ENCODE measurements at regions not wholly inside any gene's neighbourhood (a gene's known extent, or its start where the extent isn't known, plus 50 kb on each side); places are given as distances from the start of the nearest gene placed in this dataset.
"Not testable (repeated sequence)": the region's sequence is repeated elsewhere in the genome, so short reads cannot be mapped to it uniquely, and the experiment has no call there.

GRCh38 chr12:94916663-94917062, 86.8 kb downstream of the NDUFA12 start:
- DNase-seq: no peak

DNA sequence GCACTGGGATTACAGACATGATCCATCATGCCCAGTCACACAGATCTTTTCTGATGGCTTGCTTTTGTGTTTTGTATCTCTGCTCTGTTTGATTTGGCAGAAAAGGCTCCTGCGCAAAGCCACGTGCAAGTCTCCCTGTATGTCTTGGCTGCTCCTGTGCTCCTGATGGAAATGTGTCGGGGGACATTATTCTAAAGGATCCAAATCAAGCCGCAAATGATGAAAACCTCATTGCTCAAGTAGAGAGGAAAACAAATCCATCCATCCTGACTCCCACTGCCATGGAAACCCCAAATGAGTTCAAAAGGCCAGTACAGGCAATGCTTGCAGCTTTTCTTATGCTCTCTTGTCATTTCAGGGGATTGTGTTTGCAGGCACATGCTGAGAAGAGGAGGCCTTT, 93.8 kb downstream of the NDUFA12 start:
- DNase-seq: no peak

GRCh38 chr12:94905749-94906148, 97.7 kb downstream of the NDUFA12 start:
- DNase-seq: not testable (repeated sequence)

- no peak for DNase-seq
These were observed 103.0 kb downstream of the NDUFA12 start for GRCh38 chr12:94900496-94900895.

DNA sequence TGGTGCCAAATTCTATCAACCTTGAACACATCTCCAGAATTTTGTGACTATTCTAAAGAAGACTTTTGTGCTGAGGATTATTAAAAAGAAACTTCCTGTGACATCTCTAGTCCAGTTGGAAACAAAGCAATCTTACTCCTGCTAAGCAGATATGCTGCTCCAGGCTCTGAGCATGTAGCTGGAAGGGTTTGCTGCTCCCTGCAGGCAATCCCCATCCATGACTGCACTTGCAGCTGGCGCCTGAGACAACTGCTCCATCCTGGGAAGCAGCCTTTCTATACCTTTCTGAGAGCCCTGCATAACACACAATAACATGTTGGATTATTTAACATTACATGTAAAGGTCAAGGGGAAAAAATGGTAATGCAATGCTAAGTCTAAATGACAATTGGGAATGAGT, 105.1 kb downstream of the NDUFA12 start:
- DNase-seq: no peak

DNA sequence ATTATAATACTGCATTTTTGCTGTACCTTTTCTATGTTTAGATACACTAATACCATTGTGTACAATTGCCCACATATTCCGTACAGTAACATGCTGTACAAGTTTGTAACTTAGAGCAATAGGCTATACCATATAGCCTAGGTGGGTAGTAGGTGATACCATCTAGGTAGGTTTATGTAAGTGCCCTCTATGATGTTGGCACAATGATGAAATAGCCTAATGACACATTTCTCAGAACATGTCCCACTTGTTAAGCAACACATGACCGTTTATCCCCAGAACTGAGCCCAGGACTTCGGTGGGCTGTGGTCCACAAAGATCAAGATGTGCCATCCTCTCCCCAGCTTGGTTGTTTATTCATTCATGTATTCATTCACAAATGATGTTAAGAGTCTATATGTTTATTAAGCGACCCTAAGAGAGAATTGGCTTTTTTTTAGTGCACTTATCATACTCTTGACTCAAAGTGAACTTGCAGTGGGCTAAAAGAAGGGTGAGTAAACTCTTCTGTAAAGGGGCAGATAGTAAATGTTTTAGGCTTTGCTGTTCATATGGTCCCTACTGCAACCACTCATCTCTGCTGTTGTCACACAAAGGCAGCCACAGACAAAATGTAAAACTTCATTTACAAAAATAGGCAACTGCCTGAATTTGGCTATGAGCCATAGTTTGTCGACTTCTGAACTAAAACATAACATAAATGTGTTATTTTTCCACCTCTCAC, 110.8 kb downstream of the NDUFA12 start:
- DNase-seq: no peak

DNA sequence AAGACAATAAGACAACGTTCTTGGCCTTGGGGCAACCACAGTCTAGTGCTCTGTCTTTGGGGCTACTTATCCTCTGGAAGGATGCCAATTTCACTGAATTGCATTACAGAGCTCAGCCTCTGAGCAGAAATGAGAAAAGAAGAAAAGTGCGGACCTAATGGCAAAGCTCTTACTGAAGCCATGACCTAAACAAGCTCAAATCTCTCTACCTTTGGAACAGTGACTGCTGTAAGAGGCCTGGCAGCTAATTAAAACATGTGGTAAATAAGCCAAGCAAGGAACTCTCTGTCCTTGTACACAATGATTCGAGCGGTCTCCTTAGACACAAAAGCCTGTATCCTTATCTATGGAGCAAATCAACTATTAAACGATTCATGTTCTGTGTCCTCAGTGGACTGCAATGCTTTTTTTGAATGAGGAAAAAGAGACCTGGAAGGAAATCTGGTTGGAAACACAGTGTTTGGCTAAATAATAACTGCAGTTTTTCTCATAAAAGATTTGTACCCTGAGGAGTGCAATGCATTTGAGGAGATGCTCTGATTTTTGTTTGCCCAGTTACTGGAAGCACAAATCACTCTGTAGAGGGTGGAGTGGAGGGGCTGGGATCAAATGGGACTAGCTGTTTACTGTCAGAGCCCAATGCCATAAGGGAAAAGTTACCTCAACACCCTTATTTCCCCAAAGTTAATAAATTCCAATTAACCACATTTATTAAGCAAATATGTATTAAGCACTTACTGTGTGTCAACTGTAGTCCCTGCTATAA, 113.9 kb downstream of the NDUFA12 start:
- no peak for DNase-seq

DNA sequence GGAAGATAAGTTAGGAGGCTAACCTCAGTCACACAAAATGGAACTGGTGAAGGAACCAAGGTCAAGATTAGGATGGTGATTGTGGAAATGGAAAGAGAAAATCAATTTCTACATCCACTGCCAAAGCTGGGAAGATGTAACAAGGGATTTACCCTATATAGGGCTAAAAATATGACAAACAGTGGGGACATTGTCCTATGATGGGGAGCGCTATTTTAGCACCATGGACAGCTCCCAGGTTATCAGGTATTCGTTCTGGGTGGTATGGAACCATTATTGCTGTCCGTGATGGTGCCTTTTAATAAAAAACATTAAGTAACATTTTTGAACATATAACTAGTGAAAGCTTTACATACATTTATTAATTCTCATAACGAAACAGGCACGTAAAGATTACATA, 124.0 kb downstream of the NDUFA12 start:
- DNase-seq: peak; percentile 8

DNA sequence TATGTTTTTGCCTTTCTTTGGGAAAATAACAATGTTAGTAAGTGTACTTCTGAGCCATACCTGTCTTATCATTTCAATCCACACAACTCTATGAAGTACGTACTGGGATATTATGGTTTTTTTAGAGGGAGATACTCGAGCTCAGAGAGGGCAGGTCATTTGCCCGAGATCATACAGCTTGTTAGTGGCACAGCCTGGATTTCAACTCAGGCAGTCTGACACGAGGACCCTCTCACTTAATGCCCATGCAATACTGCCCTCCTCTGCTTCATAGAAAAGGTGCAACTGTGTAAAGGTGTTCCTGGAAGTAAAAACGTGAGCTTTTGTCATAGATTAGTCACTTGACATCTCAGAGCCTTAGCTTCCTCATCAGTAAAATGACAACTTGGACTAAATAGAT, 128.0 kb downstream of the NDUFA12 start:
- no peak for DNase-seq

DNA sequence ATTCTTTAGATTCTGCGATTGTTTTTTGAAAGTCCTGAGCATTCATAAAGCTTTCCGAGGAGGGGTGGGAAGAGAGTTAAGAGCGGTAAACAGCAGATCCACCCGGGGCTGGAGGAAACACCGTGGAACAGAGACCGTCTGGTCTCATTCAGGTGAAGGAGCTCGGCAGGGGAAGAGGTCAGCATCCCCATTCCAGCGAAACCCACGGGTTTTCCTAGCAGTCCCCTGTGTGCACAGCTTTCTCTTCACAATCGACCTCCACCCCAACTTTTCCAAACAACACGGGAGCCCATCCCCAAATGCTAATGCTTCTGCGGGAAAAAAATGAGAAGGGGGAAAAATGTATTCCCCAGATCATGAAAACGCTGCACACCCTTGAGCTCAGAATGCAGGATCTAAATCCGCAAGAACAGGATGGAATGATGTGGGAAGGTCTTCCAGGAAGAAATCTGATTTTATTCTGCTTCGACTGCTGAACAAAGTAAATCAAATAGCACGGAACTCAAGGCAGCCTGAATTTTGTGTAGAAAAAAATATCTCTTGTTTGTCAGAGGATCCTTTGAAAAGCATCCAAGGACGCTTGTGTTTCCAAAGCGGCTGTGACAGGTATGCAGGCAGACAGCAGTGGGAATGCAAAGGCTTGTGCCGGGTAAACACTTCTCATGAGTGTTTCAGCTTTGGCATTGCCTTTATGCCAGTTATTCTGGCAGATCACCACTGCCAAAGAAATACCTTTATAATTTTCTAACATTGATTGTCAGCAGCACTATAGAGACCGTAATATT, 128.8 kb downstream of the NDUFA12 start:
- DNase-seq: no peak

DNA sequence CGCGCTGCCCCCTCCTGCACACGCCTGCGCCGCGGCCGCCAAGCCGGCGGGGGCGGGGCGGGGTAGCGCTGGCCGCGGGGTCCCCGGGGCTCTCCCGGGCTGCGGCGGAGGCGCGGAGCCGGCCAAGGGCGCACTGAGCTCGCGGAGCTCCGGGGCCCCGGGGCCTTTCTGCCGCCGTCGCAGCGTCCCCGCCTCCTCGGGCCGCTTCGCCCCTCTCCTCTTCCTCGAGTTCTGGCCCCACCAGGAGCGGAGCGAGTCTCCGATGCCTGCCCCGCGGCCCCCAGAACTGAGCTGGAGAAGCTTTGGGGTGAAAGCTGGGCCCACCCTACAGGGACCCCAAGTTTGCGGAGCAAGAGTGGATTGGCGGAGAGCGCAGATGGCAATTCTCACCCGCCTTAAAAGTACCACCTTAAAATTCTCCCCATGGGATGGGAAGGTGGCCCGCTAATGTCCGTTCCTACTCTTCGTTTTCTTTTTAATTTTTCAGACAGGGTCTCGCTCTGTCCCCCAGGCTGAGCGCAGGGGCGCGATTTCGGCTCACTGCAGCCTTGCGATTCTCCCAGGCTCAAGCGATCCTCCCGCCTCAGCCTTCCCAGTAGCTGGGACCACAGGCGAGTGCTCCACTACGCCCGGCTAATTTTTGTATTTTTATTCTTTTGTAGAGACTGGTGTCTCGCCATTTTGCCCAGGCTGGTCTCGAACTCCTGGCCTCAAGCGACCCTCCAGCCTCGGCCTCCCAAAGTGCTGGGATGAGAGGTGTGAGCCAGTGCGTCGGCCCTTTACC, 129.6 kb downstream of the NDUFA12 start:
- no peak for DNase-seq

- DNase-seq: no peak
These were observed 130.3 kb downstream of the NDUFA12 start for GRCh38 chr12:94872971-94873733.

DNA sequence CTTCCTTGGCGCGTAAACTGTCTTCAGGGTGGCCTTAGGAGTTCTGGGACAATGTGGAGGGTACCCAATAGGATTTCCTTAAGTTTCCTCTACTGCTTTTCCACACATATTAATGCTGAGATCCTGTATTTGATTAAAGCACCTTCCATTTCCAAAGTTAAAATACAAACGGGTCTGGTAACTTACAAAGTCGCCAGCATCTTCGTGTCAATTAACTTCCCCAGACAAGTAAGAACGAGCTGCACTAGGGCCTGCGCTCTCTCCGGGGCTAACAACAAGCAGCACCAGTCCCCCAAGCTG, 130.9 kb downstream of the NDUFA12 start:
- no peak for DNase-seq

DNA sequence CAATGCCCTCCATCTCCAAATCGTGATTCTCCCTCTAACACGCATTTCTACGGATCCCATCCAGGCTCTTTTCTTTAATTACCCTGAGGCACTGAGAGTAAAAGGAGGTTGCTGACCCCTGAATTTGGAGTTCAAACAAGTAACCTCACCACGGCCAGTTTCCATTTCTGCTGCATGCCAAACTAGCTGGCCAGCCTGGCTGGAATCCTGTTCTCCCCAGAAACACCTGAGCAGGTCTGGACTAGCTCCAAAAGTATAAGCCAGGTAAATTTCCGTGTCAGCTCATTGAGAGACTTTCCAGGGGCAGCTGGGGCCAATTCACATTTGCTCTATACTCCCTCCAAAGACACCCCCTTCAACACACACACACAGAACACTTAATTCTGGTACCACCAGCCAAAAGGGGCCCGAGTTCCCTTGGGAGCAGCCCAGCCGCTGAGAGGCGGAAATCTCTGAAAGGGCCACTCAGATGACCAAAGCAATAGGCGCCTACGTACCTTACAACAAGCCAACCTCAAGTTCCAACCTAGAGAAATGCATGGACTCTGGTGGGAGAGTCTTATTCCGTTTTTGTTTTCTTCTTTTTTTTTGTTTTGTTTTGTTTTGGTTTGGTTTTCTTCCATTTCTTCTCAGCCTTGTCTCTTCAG, 131.4 kb downstream of the NDUFA12 start:
- no peak for DNase-seq

DNA sequence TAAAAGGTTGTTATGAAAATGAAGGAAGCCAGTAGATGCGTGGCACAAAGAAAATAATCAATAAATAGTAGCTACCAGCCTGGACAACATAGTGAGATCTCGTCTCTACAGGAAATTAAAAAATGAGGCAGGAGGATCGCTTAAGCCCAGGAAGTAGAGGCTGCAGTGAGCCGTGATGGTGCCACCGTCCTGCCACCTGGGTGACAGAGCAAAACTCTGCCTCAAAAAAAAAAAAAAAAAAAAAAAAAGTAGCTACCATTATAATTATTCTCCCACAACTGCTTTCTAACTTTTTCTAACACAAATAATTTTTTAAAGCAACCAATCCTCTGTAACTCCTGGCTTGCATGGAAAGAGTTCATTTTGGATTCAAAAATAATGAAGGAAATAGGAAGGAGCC, 133.0 kb downstream of the NDUFA12 start:
- DNase-seq: no peak

DNA sequence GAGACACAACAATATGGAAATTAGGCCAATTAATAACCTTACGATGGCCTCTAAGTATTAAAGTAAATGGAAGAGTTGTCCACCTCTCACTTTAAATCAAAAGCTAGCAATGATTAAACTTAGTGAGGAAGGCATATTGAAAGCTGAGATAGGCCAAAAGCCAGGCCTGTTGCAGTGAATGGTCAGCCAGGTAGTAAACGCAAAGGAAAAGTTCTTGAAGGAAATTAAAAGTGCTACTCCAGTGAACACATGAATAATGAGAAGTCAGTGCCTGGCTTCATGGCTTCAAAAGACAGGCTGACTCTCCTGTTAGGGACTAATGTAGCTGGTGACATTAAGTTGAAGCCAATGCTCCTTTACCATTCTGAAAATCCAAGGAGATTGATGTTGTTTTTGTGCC, 135.3 kb downstream of the NDUFA12 start:
- no peak for DNase-seq

DNA sequence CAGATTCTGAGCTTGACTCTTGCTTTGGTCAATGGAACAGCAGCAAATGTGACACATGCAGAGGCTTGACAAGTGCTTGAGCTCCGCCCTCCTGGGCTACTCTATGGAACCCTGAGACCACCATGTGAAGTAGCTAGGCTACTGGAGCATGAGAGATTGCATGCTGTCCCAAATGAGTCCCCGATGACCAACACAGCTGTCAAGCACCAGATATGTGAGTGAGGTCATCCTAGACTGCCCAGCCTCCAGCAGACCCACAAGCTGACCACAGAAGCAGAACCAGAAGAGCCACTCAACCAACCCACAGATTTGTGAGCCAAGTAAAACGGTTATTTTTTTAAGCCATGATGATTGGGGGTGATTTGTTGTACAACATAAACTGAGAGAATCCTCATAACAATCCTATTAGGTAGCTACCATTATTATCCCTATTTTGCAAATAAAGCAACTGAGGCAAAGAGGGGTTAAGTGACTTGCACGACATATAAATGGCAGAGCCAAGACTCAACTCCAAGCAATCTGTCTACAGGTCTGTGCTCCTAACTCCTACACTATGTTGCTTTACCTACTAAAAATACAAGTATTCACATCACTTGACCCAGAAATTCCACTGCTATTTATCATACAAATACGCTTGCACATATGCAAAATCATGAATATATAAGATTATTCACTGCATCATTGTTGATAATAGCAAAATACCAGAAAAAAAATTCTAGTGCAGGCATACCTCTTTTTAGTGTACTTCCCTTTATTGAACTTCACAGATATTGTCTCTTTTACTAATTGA, 136.2 kb downstream of the NDUFA12 start:
- no peak for DNase-seq

- no peak for DNase-seq
These were observed 138.5 kb downstream of the NDUFA12 start for GRCh38 chr12:94864987-94865386.

- no peak for DNase-seq
These were observed 140.0 kb downstream of the NDUFA12 start for GRCh38 chr12:94863321-94864035.

DNA sequence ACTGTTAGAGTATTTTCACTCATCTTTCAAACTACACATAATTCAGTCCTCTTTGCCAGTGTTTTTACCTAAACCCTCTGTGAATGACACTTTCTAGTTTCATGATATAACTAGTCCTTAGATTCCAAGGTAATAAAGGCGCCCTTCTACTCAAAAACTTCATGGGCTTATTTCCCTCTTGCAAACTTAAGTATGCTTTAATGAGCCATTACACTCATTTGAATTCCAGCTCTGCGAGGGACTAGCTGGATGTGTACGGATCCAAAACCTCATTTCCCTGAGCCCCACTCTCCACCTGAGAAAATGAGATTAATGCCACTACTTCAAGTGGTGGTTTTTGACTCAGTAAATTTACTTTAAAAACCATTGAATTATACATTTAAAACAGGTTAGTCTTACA, 141.1 kb downstream of the NDUFA12 start:
- no peak for DNase-seq
